GM19324 (cell line): ENCODE measurements at regions not wholly inside any gene's neighbourhood (a gene's known extent, or its start where the extent isn't known, plus 50 kb on each side); places are given as distances from the start of the nearest gene placed in this dataset.
"Not testable (repeated sequence)": the region's sequence is repeated elsewhere in the genome, so short reads cannot be mapped to it uniquely, and the experiment has no call there.

ENCODE experiments used
- ATAC-seq: cut with Tn5 transposase; IDR thresholded peaks from one replicate; pipeline ENCODE4 v1.9.1; 2021; ENCODE audit warnings: mild to moderate bottlenecking, moderate library complexity; ENCODE audit not compliant: unreplicated experiment, low FRiP score

- no peak for ATAC-seq
Measured at GRCh38 chr10:25797888-25798429, 136.1 kb upstream of the MYO3A start.

- no peak for ATAC-seq
Measured at GRCh38 chr10:25804505-25804904, 129.5 kb upstream of the MYO3A start.

- no peak for ATAC-seq
Measured at GRCh38 chr10:25805986-25806385, 128.0 kb upstream of the MYO3A start.

GRCh38 chr10:25808372-25808771 is 125.7 kb upstream of the MYO3A start:
- no peak for ATAC-seq

- ATAC-seq, result no peak
Measured at GRCh38 chr10:25811052-25811685, 122.9 kb upstream of the MYO3A start.

- no peak for ATAC-seq
Measured at GRCh38 chr10:25813511-25813910, 120.5 kb upstream of the MYO3A start.

GRCh38 chr10:25815236-25815635 is 118.8 kb upstream of the MYO3A start:
- ATAC-seq, result no peak

GRCh38 chr10:25815999-25816768 is 117.8 kb upstream of the MYO3A start:
- no peak for ATAC-seq

- no peak for ATAC-seq
Measured at GRCh38 chr10:25817200-25817599, 116.8 kb upstream of the MYO3A start.

- ATAC-seq, result no peak
Measured at GRCh38 chr10:25818751-25819150, 115.3 kb upstream of the MYO3A start.

- ATAC-seq, result no peak
Measured at GRCh38 chr10:25820472-25820871, 113.6 kb upstream of the MYO3A start.

GRCh38 chr10:25820874-25821273 is 113.2 kb upstream of the MYO3A start:
- no peak for ATAC-seq

GRCh38 chr10:25824050-25824449 is 110.0 kb upstream of the MYO3A start:
- ATAC-seq, result no peak

GRCh38 chr10:25828475-25828874 is 105.6 kb upstream of the MYO3A start:
- ATAC-seq, result no peak

- ATAC-seq, result no peak
Measured at GRCh38 chr10:25831080-25831479, 102.9 kb upstream of the MYO3A start.

- ATAC-seq, result no peak
Measured at GRCh38 chr10:25839683-25840082, 94.3 kb upstream of the MYO3A start.

- ATAC-seq, result not testable (repeated sequence)
Measured at GRCh38 chr10:25840875-25841274, 93.2 kb upstream of the MYO3A start.

- ATAC-seq, result no peak
Measured at GRCh38 chr10:25842146-25842545, 91.9 kb upstream of the MYO3A start.

- ATAC-seq, result no peak
Measured at GRCh38 chr10:25843551-25844170, 90.4 kb upstream of the MYO3A start.

- not testable (repeated sequence) for ATAC-seq
Measured at GRCh38 chr10:25844716-25845115, 89.3 kb upstream of the MYO3A start.

- ATAC-seq, result no peak
Measured at GRCh38 chr10:25849268-25849667, 84.8 kb upstream of the MYO3A start.
